HEK293 (cell line): ENCODE measurements at regions not wholly inside any gene's neighbourhood (a gene's known extent, or its start where the extent isn't known, plus 50 kb on each side); places are given as distances from the start of the nearest gene placed in this dataset.

Source experiments
- CTCF ChIA-PET: fragments of 350-600 bp; formaldehyde crosslinking; extraction: SDS; loops from one replicate; lab custom pipeline; 2021; ENCODE audit warnings: antibody characterized with exemption; lab: Yijun Ruan, JAX
- POLR2A ChIA-PET: fragments of 300-600 bp; formaldehyde crosslinking; extraction: SDS; loops from one replicate; lab custom pipeline; 2020; ENCODE audit warnings: antibody characterized with exemption, inconsistent platforms; lab: Yijun Ruan, JAX
- H3K27ac ChIP-seq: fragments of 200-500 bp; sonication (Bioruptor generic); 2 replicates; pipeline ENCODE4 v1.5.1; 2014; ENCODE audit warnings: low read depth, low read length, control low read depth, inconsistent platforms; ENCODE audit errors: extremely low read depth
- H3K36me3 ChIP-seq, 2 experiments: fragments of 200-500 bp in 1 of 2; sonication (Bioruptor generic) in 1 of 2; 1 replicate in 1 of 2; 2 replicates in 1 of 2; pipeline ENCODE4 v1.5.1; 2014 to 2017; ENCODE audit warnings: inconsistent platforms in 2 of 2, low read length in 2 of 2; ENCODE audit not compliant: control insufficient read depth in 2 of 2, insufficient read depth in 1 of 2
- H3K4me1 ChIP-seq: fragments of 200-500 bp; sonication (Bioruptor generic); 2 replicates; pipeline ENCODE4 v1.5.1; 2014; ENCODE audit warnings: mild to moderate bottlenecking, low read length, inconsistent platforms; ENCODE audit not compliant: control insufficient read depth, insufficient read depth
- H3K4me3 ChIP-seq: 2 replicates; pipeline ENCODE4 v1.5.1; 2011; ENCODE audit warnings: low read depth, mild to moderate bottlenecking, control low read depth, low read length, moderate library complexity
- H3K9me3 ChIP-seq: fragments of 200-500 bp; sonication (Bioruptor generic); 2 replicates; pipeline ENCODE4 v1.5.1; 2014; ENCODE audit warnings: low read depth, low read length, inconsistent platforms; ENCODE audit not compliant: control insufficient read depth, insufficient read depth
- BCL11A ChIP-seq: fragments of 450-650 bp; formaldehyde crosslinking; IDR thresholded peaks from 2 replicates; pipeline ENCODE4 v1.5.1; 2016; ENCODE audit warnings: low read depth, missing biosample characterization, missing genetic modification characterization
- GFI1B ChIP-seq: fragments of 450-650 bp; formaldehyde crosslinking; IDR thresholded peaks from 2 replicates; pipeline ENCODE4 v1.5.1; 2016; ENCODE audit warnings: missing biosample characterization, missing genetic modification characterization
- MEIS1 ChIP-seq: sonication (generic); formaldehyde crosslinking; IDR thresholded peaks from 2 replicates; pipeline ENCODE4 v1.8.1; 2022; ENCODE audit warnings: missing genetic modification reagents, mild to moderate bottlenecking, borderline replicate concordance
- RBAK ChIP-seq: fragments of 450-650 bp; formaldehyde crosslinking; IDR thresholded peaks from 2 replicates; pipeline ENCODE4 v1.5.1; 2016; ENCODE audit warnings: missing biosample characterization, missing genetic modification characterization
- SP7 ChIP-seq: fragments of 450-650 bp; formaldehyde crosslinking; IDR thresholded peaks from 2 replicates; pipeline ENCODE4 v1.5.1; 2016; ENCODE audit warnings: missing biosample characterization, missing genetic modification characterization
- ZNF132 ChIP-seq: fragments of 450-650 bp; formaldehyde crosslinking; IDR thresholded peaks from 2 replicates; pipeline ENCODE4 v1.5.1; 2017; ENCODE audit warnings: missing biosample characterization, missing genetic modification characterization, borderline replicate concordance
- ZNF174 ChIP-seq: fragments of 450-650 bp; formaldehyde crosslinking; IDR thresholded peaks from 2 replicates; pipeline ENCODE4 v1.5.0; 2017; ENCODE audit warnings: missing biosample characterization, mild to moderate bottlenecking, missing genetic modification characterization
- ZNF280C ChIP-seq: fragments of 450-650 bp; formaldehyde crosslinking; IDR thresholded peaks from 2 replicates; pipeline ENCODE4 v1.5.1; 2016; ENCODE audit warnings: missing biosample characterization, missing genetic modification characterization
- ZNF324 ChIP-seq: fragments of 450-650 bp; formaldehyde crosslinking; IDR thresholded peaks from 2 replicates; pipeline ENCODE4 v1.5.1; 2016; ENCODE audit warnings: missing biosample characterization, missing genetic modification characterization
- ZNF37A ChIP-seq: fragments of 450-650 bp; IDR thresholded peaks from 2 replicates; pipeline ENCODE4 v1.5.1; 2018; ENCODE audit warnings: missing biosample characterization, missing genetic modification characterization
- ZNF394 ChIP-seq: fragments of 450-650 bp; formaldehyde crosslinking; IDR thresholded peaks from 2 replicates; pipeline ENCODE4 v1.5.1; 2016; ENCODE audit warnings: missing biosample characterization, missing genetic modification characterization, mild to moderate bottlenecking, moderate library complexity, borderline replicate concordance
- ZNF416 ChIP-seq: fragments of 450-650 bp; formaldehyde crosslinking; IDR thresholded peaks from 2 replicates; pipeline ENCODE4 v1.5.1; 2016; ENCODE audit warnings: missing biosample characterization, missing genetic modification characterization
- ZNF514 ChIP-seq: fragments of 450-650 bp; formaldehyde crosslinking; IDR thresholded peaks from 2 replicates; pipeline ENCODE4 v1.5.1; 2016; ENCODE audit warnings: missing biosample characterization, missing genetic modification characterization
- ZNF561 ChIP-seq: fragments of 450-650 bp; IDR thresholded peaks from 2 replicates; pipeline ENCODE4 v1.5.1; 2018; ENCODE audit warnings: missing biosample characterization, missing genetic modification characterization, borderline replicate concordance
- ZNF596 ChIP-seq: fragments of 450-650 bp; IDR thresholded peaks from 2 replicates; pipeline ENCODE4 v1.5.0; 2018; ENCODE audit warnings: missing biosample characterization, mild to moderate bottlenecking, missing genetic modification characterization, moderate library complexity
- ZNF664 ChIP-seq: fragments of 450-650 bp; formaldehyde crosslinking; IDR thresholded peaks from 2 replicates; pipeline ENCODE4 v1.5.1; 2016; ENCODE audit warnings: missing biosample characterization, missing genetic modification characterization
- ZNF785 ChIP-seq: fragments of 450-650 bp; formaldehyde crosslinking; IDR thresholded peaks from 2 replicates; pipeline ENCODE4 v1.5.1; 2016; ENCODE audit warnings: missing biosample characterization, missing genetic modification characterization
- ZNF792 ChIP-seq: fragments of 450-650 bp; formaldehyde crosslinking; IDR thresholded peaks from 2 replicates; pipeline ENCODE4 v1.5.1; 2016; ENCODE audit warnings: missing biosample characterization, missing genetic modification characterization
- ZSCAN16 ChIP-seq: fragments of 450-650 bp; formaldehyde crosslinking; IDR thresholded peaks from 2 replicates; pipeline ENCODE4 v1.5.1; 2016; ENCODE audit warnings: missing biosample characterization, missing genetic modification characterization
- TF ChIP-seq, protein P1 (sequence below): fragments of 450-650 bp; formaldehyde crosslinking; IDR thresholded peaks from 2 replicates; pipeline ENCODE4 v1.5.1; 2016; ENCODE audit warnings: missing biosample characterization, missing genetic modification characterization
- TF ChIP-seq, protein P2 (sequence below): sonication (generic); formaldehyde crosslinking; IDR thresholded peaks from 2 replicates; pipeline ENCODE4 v1.8.1; 2022; ENCODE audit warnings: mild to moderate bottlenecking, moderate library complexity, missing genetic modification reagents
- TF ChIP-seq, protein P3 (sequence below): fragments of 450-650 bp; formaldehyde crosslinking; IDR thresholded peaks from 2 replicates; pipeline ENCODE4 v1.5.1; 2016; ENCODE audit warnings: missing biosample characterization, missing genetic modification characterization
- TF ChIP-seq, protein P4 (sequence below): fragments of 450-650 bp; formaldehyde crosslinking; IDR thresholded peaks from 2 replicates; pipeline ENCODE4 v1.5.1; 2016; ENCODE audit warnings: missing biosample characterization, missing genetic modification characterization
- TF ChIP-seq, protein P5 (sequence below): fragments of 450-650 bp; formaldehyde crosslinking; IDR thresholded peaks from 2 replicates; pipeline ENCODE4 v1.5.1; 2016; ENCODE audit warnings: missing biosample characterization, missing genetic modification characterization

DNA sequence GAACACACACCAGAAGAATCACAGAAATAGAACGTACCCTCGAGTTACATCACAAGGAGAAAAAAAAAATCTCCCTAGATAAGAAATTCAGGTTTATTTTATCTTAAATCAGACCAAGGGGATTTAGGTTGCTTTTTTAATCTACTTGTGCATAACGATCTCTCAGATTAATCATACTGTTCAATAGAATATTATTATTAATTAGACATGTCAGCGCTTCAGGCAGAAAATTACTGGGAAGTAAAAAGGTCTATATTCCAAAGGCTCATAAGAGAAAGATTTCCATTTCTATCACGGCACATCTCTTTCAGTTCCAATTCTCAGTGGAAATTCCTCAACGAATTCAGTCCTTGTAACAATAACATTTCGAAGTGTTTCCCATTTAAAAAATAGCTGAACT is 77.7 kb upstream of the PSMD7 start (continued):
- no peak for TF ChIP-seq ZNF280C (tag by site-specific recombination)
- TF ChIP-seq ZNF394: no peak
- TF ChIP-seq, protein P1, sequence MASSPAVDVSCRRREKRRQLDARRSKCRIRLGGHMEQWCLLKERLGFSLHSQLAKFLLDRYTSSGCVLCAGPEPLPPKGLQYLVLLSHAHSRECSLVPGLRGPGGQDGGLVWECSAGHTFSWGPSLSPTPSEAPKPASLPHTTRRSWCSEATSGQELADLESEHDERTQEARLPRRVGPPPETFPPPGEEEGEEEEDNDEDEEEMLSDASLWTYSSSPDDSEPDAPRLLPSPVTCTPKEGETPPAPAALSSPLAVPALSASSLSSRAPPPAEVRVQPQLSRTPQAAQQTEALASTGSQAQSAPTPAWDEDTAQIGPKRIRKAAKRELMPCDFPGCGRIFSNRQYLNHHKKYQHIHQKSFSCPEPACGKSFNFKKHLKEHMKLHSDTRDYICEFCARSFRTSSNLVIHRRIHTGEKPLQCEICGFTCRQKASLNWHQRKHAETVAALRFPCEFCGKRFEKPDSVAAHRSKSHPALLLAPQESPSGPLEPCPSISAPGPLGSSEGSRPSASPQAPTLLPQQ (tag by site-specific recombination): no peak
- no peak for TF ChIP-seq ZNF792 (tag by site-specific recombination)
- no peak for TF ChIP-seq ZSCAN16 (tag by site-specific recombination)
- no peak for TF ChIP-seq ZNF416 (tag by site-specific recombination)

DNA sequence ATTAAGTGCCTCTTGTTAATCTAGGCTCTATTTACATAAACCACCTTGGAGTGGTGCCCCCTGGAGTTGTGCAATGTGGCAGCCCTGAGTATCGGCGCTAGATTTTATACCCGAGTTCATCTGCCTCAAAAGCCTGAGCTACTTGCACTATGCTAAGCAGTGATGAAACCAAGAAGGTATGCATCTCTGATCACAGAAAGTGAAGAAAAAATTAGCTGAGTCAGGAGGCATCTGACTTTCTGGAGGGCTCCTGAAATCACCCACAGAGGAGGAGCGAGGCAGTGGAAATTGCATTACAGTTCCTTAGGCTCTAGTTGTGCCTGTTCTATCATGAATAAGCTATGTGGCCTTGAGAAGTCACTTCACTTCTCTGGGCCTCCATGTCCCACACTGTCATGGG is 80.3 kb upstream of the PSMD7 start:
- Histone ChIP-seq H3K9me3 (no peaks in the 10 kb centered on the region), H3K4me1 (no peaks in the 10 kb centered on the region), H3K36me3 (no peaks in the 10 kb centered on the region), H3K27ac (no peak overlapping the region), H3K4me3 (no peak overlapping the region)
- TF ChIP-seq ZNF514: no peak
- TF ChIP-seq ZNF561 (tag by site-specific recombination): no peak
- TF ChIP-seq, protein P2, sequence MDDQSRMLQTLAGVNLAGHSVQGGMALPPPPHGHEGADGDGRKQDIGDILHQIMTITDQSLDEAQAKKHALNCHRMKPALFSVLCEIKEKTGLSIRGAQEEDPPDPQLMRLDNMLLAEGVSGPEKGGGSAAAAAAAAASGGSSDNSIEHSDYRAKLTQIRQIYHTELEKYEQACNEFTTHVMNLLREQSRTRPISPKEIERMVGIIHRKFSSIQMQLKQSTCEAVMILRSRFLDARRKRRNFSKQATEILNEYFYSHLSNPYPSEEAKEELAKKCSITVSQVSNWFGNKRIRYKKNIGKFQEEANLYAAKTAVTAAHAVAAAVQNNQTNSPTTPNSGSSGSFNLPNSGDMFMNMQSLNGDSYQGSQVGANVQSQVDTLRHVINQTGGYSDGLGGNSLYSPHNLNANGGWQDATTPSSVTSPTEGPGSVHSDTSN (CRISPR knock-in tag): no peak
- TF ChIP-seq ZNF132 (tag by site-specific recombination): no peak
- TF ChIP-seq, protein P3, sequence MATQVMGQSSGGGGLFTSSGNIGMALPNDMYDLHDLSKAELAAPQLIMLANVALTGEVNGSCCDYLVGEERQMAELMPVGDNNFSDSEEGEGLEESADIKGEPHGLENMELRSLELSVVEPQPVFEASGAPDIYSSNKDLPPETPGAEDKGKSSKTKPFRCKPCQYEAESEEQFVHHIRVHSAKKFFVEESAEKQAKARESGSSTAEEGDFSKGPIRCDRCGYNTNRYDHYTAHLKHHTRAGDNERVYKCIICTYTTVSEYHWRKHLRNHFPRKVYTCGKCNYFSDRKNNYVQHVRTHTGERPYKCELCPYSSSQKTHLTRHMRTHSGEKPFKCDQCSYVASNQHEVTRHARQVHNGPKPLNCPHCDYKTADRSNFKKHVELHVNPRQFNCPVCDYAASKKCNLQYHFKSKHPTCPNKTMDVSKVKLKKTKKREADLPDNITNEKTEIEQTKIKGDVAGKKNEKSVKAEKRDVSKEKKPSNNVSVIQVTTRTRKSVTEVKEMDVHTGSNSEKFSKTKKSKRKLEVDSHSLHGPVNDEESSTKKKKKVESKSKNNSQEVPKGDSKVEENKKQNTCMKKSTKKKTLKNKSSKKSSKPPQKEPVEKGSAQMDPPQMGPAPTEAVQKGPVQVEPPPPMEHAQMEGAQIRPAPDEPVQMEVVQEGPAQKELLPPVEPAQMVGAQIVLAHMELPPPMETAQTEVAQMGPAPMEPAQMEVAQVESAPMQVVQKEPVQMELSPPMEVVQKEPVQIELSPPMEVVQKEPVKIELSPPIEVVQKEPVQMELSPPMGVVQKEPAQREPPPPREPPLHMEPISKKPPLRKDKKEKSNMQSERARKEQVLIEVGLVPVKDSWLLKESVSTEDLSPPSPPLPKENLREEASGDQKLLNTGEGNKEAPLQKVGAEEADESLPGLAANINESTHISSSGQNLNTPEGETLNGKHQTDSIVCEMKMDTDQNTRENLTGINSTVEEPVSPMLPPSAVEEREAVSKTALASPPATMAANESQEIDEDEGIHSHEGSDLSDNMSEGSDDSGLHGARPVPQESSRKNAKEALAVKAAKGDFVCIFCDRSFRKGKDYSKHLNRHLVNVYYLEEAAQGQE (tag by site-specific recombination): no peak
- TF ChIP-seq RBAK (tag by site-specific recombination): no peak
- TF ChIP-seq ZNF785 (tag by site-specific recombination): no peak
- ChIA-PET CTCF (interaction anchor here (0.6 to 1.4 kb wide), 5 partner anchors 10 to 181 kb away, joined by 3 to 10 read pairs (median 3); no protein-coding TSS in a partner anchor), POLR2A (interaction anchor here (0.8 kb wide), 1 partner anchor 10 kb away, joined by 3 read pairs; no protein-coding TSS in a partner anchor)

DNA sequence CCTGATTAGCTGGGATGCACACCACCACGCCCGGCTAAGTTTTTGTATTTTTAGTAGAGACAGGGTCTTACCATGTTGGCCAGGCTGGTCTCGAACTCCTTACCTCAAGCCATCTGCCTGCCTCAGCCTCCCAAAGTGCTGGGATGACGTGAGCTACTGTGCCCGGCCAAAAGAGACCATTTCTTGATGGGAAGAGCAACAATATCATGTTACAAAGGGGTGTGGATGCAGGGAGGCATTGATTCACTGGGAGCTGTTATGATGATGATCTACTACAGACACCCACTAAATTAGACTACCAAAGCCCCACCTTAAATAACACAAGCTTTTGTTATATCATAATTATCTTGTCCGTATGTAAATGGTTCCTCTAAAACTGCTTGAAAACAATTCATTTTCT is 81.4 kb upstream of the PSMD7 start:
- Histone ChIP-seq H3K36me3 (no peaks in the 10 kb centered on the region), H3K27ac (no peak overlapping the region), H3K4me1 (no peaks in the 10 kb centered on the region), H3K9me3 (no peaks in the 10 kb centered on the region), H3K4me3 (no peak overlapping the region)
- ChIA-PET CTCF (interaction anchor here (0.5 to 1.4 kb wide), 7 partner anchors 9 to 405 kb away, joined by 3 to 10 read pairs (median 3); no protein-coding TSS in a partner anchor), POLR2A (no interaction called here)
- TF ChIP-seq ZNF174: no peak
- TF ChIP-seq ZNF37A (tag by site-specific recombination): no peak
- no peak for TF ChIP-seq GFI1B (tag by site-specific recombination)
- TF ChIP-seq, protein P4, sequence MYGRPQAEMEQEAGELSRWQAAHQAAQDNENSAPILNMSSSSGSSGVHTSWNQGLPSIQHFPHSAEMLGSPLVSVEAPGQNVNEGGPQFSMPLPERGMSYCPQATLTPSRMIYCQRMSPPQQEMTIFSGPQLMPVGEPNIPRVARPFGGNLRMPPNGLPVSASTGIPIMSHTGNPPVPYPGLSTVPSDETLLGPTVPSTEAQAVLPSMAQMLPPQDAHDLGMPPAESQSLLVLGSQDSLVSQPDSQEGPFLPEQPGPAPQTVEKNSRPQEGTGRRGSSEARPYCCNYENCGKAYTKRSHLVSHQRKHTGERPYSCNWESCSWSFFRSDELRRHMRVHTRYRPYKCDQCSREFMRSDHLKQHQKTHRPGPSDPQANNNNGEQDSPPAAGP (tag by site-specific recombination): no peak
- TF ChIP-seq SP7 (tag by site-specific recombination): no peak
- TF ChIP-seq ZNF596 (tag by site-specific recombination): no peak
- no peak for TF ChIP-seq BCL11A (tag by site-specific recombination)
- TF ChIP-seq ZNF792 (tag by site-specific recombination): no peak
- TF ChIP-seq MEIS1 (CRISPR knock-in tag): no peak
- TF ChIP-seq ZNF664 (tag by site-specific recombination): no peak
- TF ChIP-seq, protein P5, sequence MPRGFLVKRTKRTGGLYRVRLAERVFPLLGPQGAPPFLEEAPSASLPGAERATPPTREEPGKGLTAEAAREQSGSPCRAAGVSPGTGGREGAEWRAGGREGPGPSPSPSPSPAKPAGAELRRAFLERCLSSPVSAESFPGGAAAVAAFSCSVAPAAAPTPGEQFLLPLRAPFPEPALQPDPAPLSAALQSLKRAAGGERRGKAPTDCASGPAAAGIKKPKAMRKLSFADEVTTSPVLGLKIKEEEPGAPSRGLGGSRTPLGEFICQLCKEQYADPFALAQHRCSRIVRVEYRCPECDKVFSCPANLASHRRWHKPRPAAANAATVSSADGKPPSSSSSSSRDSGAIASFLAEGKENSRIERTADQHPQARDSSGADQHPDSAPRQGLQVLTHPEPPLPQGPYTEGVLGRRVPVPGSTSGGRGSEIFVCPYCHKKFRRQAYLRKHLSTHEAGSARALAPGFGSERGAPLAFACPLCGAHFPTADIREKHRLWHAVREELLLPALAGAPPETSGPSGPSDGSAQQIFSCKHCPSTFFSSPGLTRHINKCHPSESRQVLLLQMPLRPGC (tag by site-specific recombination): no peak
- no peak for TF ChIP-seq ZNF324
